Fibroblast of lung (primary cell): ENCODE measurements at regions not wholly inside any gene's neighbourhood (a gene's known extent, or its start where the extent isn't known, plus 50 kb on each side); places are given as distances from the start of the nearest gene placed in this dataset.

Experiments used
- DNase-seq, 2 donors: peaks; one replicate each; pipeline versions ENCODE4 v3.0.0 to v3.0.0-alpha.2; 2010; ENCODE audit warnings: low read depth in 2 of 2
- H2AFZ ChIP-seq: 2 replicates; pipeline ENCODE4 v1.5.1; 2012; ENCODE audit warnings: low read length, control low read depth, inconsistent platforms
- H3K27ac ChIP-seq: 2 replicates; pipeline ENCODE4 v1.5.1; 2011; ENCODE audit warnings: low read length, control low read depth; ENCODE audit not compliant: insufficient read depth
- H3K27me3 ChIP-seq: 2 replicates; pipeline ENCODE4 v1.5.1; 2011; ENCODE audit warnings: mild to moderate bottlenecking, low read length; ENCODE audit not compliant: control insufficient read depth, insufficient read depth
- H3K36me3 ChIP-seq: 2 replicates; pipeline ENCODE4 v1.5.1; 2011; ENCODE audit warnings: low read length; ENCODE audit not compliant: control insufficient read depth, insufficient read depth
- H3K4me1 ChIP-seq: 2 replicates; pipeline ENCODE4 v1.5.1; 2011; ENCODE audit warnings: low read length; ENCODE audit not compliant: control insufficient read depth, insufficient read depth; ENCODE audit errors: extremely low read depth
- H3K4me2 ChIP-seq: 2 replicates; pipeline ENCODE4 v1.5.1; 2011; ENCODE audit warnings: low read length, control low read depth; ENCODE audit not compliant: insufficient read depth; ENCODE audit errors: extremely low read depth
- H3K4me3 ChIP-seq, 4 experiments: fragments of 200-600 bp in 1 of 4; sonication (generic) in 1 of 4; replicated peaks in 1 of 4; 2 replicates each; pipeline ENCODE4 v1.5.1; 2011 to 2016; ENCODE audit warnings: low read length in 4 of 4, low read depth in 3 of 4, mild to moderate bottlenecking in 3 of 4, control low read depth in 2 of 4, inconsistent platforms in 1 of 4, mixed read lengths in 1 of 4; ENCODE audit not compliant: insufficient read depth in 1 of 4; ENCODE audit errors: control extremely low read depth in 1 of 4
- H3K79me2 ChIP-seq: 2 replicates; pipeline ENCODE4 v1.5.1; 2012; ENCODE audit warnings: mild to moderate bottlenecking, low read length, inconsistent platforms; ENCODE audit not compliant: control insufficient read depth, insufficient read depth
- H3K9ac ChIP-seq: 2 replicates; pipeline ENCODE4 v1.5.1; 2011; ENCODE audit warnings: mild to moderate bottlenecking, low read length, control low read depth; ENCODE audit not compliant: insufficient read depth
- H3K9me3 ChIP-seq: 2 replicates; pipeline ENCODE4 v1.5.1; 2012; ENCODE audit warnings: low read depth, low read length; ENCODE audit not compliant: control insufficient read depth, insufficient read depth
- H4K20me1 ChIP-seq: 2 replicates; pipeline ENCODE4 v1.5.1; 2011; ENCODE audit warnings: low read length; ENCODE audit not compliant: control insufficient read depth, insufficient read depth; ENCODE audit errors: extremely low read depth
- CTCF ChIP-seq, 2 donors: IDR thresholded peaks in 1 of 2; conservative IDR thresholded peaks in 1 of 2; 1 replicate in 1 of 2; 2 replicates in 1 of 2; pipeline ENCODE4 v1.5.1; 2011 to 2012; ENCODE audit warnings: low read length in 2 of 2, control low read depth in 1 of 2, inconsistent platforms in 1 of 2, low read depth in 1 of 2, mild to moderate bottlenecking in 1 of 2
- EZH2 ChIP-seq: IDR thresholded peaks from 2 replicates; pipeline ENCODE4 v1.5.1; 2012; ENCODE audit warnings: low read length, control low read depth, mild to moderate bottlenecking; ENCODE audit errors: missing control alignments

- TF ChIP-seq EZH2 (no peak), CTCF (conservative IDR thresholded peaks at IDR 0.05 in 1 of 2, IDR thresholded peaks at IDR 0.05 in 1 of 2; ENCODE audit: low read depth in 1 of 2, low read length in 2 of 2) (no peak)
- peaks cover 1% of the 10 kb centered on the region for H3K27me3 ChIP-seq
- H3K4me1 ChIP-seq = no peaks in the 10 kb centered on the region
- H3K9me3 ChIP-seq = no peaks in the 10 kb centered on the region
- no peaks in the 10 kb centered on the region for H3K36me3 ChIP-seq
- no peak overlapping the region for H2AFZ ChIP-seq
- no peak overlapping the region for H3K4me2 ChIP-seq
- no peak overlapping the region for H3K27ac ChIP-seq
- H3K79me2 ChIP-seq = no peaks in the 10 kb centered on the region
- no peak overlapping the region for H3K9ac ChIP-seq
- no peaks in the 10 kb centered on the region for H4K20me1 ChIP-seq
- no peak overlapping the region for H3K4me3 ChIP-seq
- DNase-seq = no peak
These were observed 456.4 kb downstream of the SETBP1 start for GRCh38 chr18:45137087-45137419.

- Histone ChIP-seq H3K4me3 (no peak overlapping the region), H2AFZ (no peak overlapping the region), H3K27me3 (peaks cover 2% of the 10 kb centered on the region), H3K9ac (no peak overlapping the region), H3K9me3 (no peaks in the 10 kb centered on the region), H3K27ac (no peak overlapping the region), H3K79me2 (no peaks in the 10 kb centered on the region), H4K20me1 (no peaks in the 10 kb centered on the region), H3K4me1 (no peaks in the 10 kb centered on the region), H3K4me2 (no peak overlapping the region), H3K36me3 (no peaks in the 10 kb centered on the region)
- no peak for TF ChIP-seq EZH2
- TF ChIP-seq CTCF (conservative IDR thresholded peaks at IDR 0.05 in 1 of 2, IDR thresholded peaks at IDR 0.05 in 1 of 2; ENCODE audit: low read depth in 1 of 2, low read length in 2 of 2) = no peak
- DNase-seq = no peak
These were observed 458.8 kb downstream of the SETBP1 start for GRCh38 chr18:45139478-45139877.

- Histone ChIP-seq H3K9me3 (no peaks in the 10 kb centered on the region), H3K79me2 (no peaks in the 10 kb centered on the region), H3K4me1 (no peaks in the 10 kb centered on the region), H3K27ac (no peak overlapping the region), H3K27me3 (peaks cover 2% of the 10 kb centered on the region), H3K36me3 (no peaks in the 10 kb centered on the region), H3K4me2 (no peak overlapping the region), H3K4me3 (no peak overlapping the region), H3K9ac (no peak overlapping the region), H4K20me1 (no peaks in the 10 kb centered on the region), H2AFZ (no peak overlapping the region)
- TF ChIP-seq EZH2 (no peak), CTCF (conservative IDR thresholded peaks at IDR 0.05 in 1 of 2, IDR thresholded peaks at IDR 0.05 in 1 of 2; ENCODE audit: low read depth in 1 of 2, low read length in 2 of 2) (no peak)
- DNase-seq = no peak
These were observed 462.2 kb downstream of the SETBP1 start for GRCh38 chr18:45142868-45143267.
